Chondrocyte (in vitro differentiated cells): ENCODE measurements at regions not wholly inside any gene's neighbourhood (a gene's known extent, or its start where the extent isn't known, plus 50 kb on each side); places are given as distances from the start of the nearest gene placed in this dataset.

ENCODE experiments used
- DNase-seq: peaks from one replicate; pipeline ENCODE4 v3.0.0; 2021; ENCODE audit warnings: mixed read lengths, low spot score
- H3K27ac Mint-ChIP-seq: one replicate; pipeline ENCODE4 v1.8.0; 2021; ENCODE audit warnings: mild to moderate bottlenecking, moderate library complexity, mixed read lengths; ENCODE audit not compliant: unreplicated experiment
- H3K27me3 Mint-ChIP-seq: 2 replicates; pipeline ENCODE4 v1.8.0; 2021; ENCODE audit warnings: low read depth, mixed read lengths
- H3K36me3 Mint-ChIP-seq: 2 replicates; pipeline ENCODE4 v1.8.0; 2021; ENCODE audit warnings: low read depth, mixed read lengths
- H3K4me1 Mint-ChIP-seq: 2 replicates; pipeline ENCODE4 v1.8.0; 2021; ENCODE audit warnings: low read depth, mild to moderate bottlenecking, mixed read lengths
- H3K4me3 Mint-ChIP-seq: one replicate; pipeline ENCODE4 v1.8.0; 2021; ENCODE audit warnings: mild to moderate bottlenecking, moderate library complexity, mixed read lengths; ENCODE audit not compliant: unreplicated experiment
- H3K9me3 Mint-ChIP-seq: 2 replicates; pipeline ENCODE4 v1.8.0; 2021; ENCODE audit warnings: low read depth, mixed read lengths
- CTCF ChIP-seq: fragments of 200-600 bp; sonication (generic); IDR thresholded peaks from 2 replicates; pipeline ENCODE4 v1.5.0; 2021; ENCODE audit warnings: antibody characterized with exemption, mild to moderate bottlenecking, moderate library complexity

GRCh38 chr3:132248490-132248889, 68.7 kb upstream of the ACP3 start:
- H3K36me3 Mint-ChIP-seq: no peaks in the 10 kb centered on the region
- H3K27ac Mint-ChIP-seq: no peak overlapping the region
- H3K9me3 Mint-ChIP-seq: no peaks in the 10 kb centered on the region
- peaks cover 28% of the 10 kb centered on the region for H3K27me3 Mint-ChIP-seq
- no peak overlapping the region for H3K4me3 Mint-ChIP-seq
- TF ChIP-seq CTCF: no peak
- no peak for DNase-seq
- H3K4me1 Mint-ChIP-seq: no peaks in the 10 kb centered on the region

GRCh38 chr3:132253262-132253878, 63.8 kb upstream of the ACP3 start:
- TF ChIP-seq CTCF: peak; percentile 90
- Mint-ChIP-seq H3K9me3 (no peaks in the 10 kb centered on the region), H3K4me1 (no peaks in the 10 kb centered on the region), H3K4me3 (no peak overlapping the region), H3K27ac (no peak overlapping the region), H3K36me3 (no peaks in the 10 kb centered on the region), H3K27me3 (peaks cover 27% of the 10 kb centered on the region)
- no peak for DNase-seq

- peaks cover 29% of the 10 kb centered on the region for H3K27me3 Mint-ChIP-seq
- H3K4me3 Mint-ChIP-seq: no peak overlapping the region
- no peak for TF ChIP-seq CTCF
- DNase-seq: no peak
- no peaks in the 10 kb centered on the region for H3K9me3 Mint-ChIP-seq
- no peak overlapping the region for H3K27ac Mint-ChIP-seq
- H3K36me3 Mint-ChIP-seq: no peaks in the 10 kb centered on the region
- no peaks in the 10 kb centered on the region for H3K4me1 Mint-ChIP-seq
Measured at GRCh38 chr3:132254076-132254755, 63.0 kb upstream of the ACP3 start.

- no peak for DNase-seq
- no peak overlapping the region for H3K4me3 Mint-ChIP-seq
- TF ChIP-seq CTCF: no peak
Measured at GRCh38 chr3:132255041-132255745, 62.0 kb upstream of the ACP3 start.

GRCh38 chr3:132256989-132257388, 60.2 kb upstream of the ACP3 start:
- Mint-ChIP-seq H3K27ac (no peak overlapping the region), H3K27me3 (peaks cover 34% of the 10 kb centered on the region), H3K4me3 (no peak overlapping the region), H3K9me3 (no peaks in the 10 kb centered on the region), H3K36me3 (no peaks in the 10 kb centered on the region), H3K4me1 (no peaks in the 10 kb centered on the region)
- no peak for DNase-seq
- peak; percentile 74 for TF ChIP-seq CTCF

More at GRCh38 chr3:132255041-132255745, 62.0 kb upstream of the ACP3 start:
- no peak overlapping the region for H3K27ac Mint-ChIP-seq
- H3K9me3 Mint-ChIP-seq: no peaks in the 10 kb centered on the region
- no peaks in the 10 kb centered on the region for H3K4me1 Mint-ChIP-seq
- H3K27me3 Mint-ChIP-seq: peaks cover 34% of the 10 kb centered on the region
- no peaks in the 10 kb centered on the region for H3K36me3 Mint-ChIP-seq
